Gastrocnemius medialis (tissue), 4 donors: ENCODE measurements at regions not wholly inside any gene's neighbourhood (a gene's known extent, or its start where the extent isn't known, plus 50 kb on each side); places are given as distances from the start of the nearest gene placed in this dataset.

Experiments used
- CTCF ChIP-seq, 5 experiments: fragments of 450-650 bp in 3 of 5; fragments of 200-600 bp in 2 of 5; sonication (generic) in 2 of 5; IDR thresholded peaks in 4 of 5; conservative IDR thresholded peaks in 1 of 5; 1 replicate in 4 of 5; 2 replicates in 1 of 5; pipeline ENCODE4 v1.5.1; 2016 to 2019; ENCODE audit warnings: antibody characterized with exemption in 5 of 5, mild to moderate bottlenecking in 3 of 5, moderate library complexity in 3 of 5
- POLR2A ChIP-seq, 2 donors: fragments of 450-650 bp; IDR thresholded peaks; one replicate each; pipeline ENCODE4 v1.6.1; 2017; ENCODE audit warnings: antibody characterized with exemption in 2 of 2, mild to moderate bottlenecking in 2 of 2, moderate library complexity in 2 of 2

DNA sequence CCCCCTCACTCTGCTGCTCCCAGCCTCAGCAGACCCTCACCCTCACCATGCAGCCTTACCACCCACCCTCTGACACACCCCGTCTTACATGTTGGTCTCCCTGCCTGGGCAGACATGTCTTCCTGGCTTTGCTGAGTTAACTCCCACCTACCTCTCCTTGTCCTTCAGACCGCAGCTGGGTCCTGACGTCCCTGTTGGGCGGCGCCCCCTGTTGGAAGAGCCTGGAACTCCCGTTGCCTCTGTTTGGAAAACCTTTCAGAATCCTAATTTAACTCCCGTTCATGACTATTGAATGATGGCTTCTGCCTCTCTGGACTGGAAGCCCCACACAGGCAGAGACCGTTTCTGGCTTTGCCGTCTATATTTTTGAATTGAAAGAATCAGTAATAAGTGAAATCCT is 245.1 kb downstream of the MYLK4 start:
- TF ChIP-seq CTCF (IDR thresholded peaks at IDR 0.05 in 4 of 5, conservative IDR thresholded peaks at IDR 0.05 in 1 of 5) (no peak), POLR2A (IDR thresholded peaks at IDR 0.05) (no peak)
